ENCODE measurements at regions not wholly inside any gene's neighbourhood (a gene's known extent, or its start where the extent isn't known, plus 50 kb on each side); places are given as distances from the start of the nearest gene placed in this dataset.

GRCh38 chr2:155169317-155169716, 470.8 kb downstream of the KCNJ3 start:
- no peak for TF ChIP-seq POLR2AphosphoS2 (conservative IDR thresholded peaks at IDR 0.05; ENCODE audit: low read length)
- TF ChIP-seq CTCF (IDR thresholded peaks at IDR 0.05): no peak

Measured in A549 (cell line).